Spleen (tissue), 7 donors: ENCODE measurements at regions not wholly inside any gene's neighbourhood (a gene's known extent, or its start where the extent isn't known, plus 50 kb on each side); places are given as distances from the start of the nearest gene placed in this dataset.

Experiments used
- CTCF ChIP-seq, 11 experiments: fragments of 200-600 bp in 7 of 11; fragments of 450-650 bp in 4 of 11; sonication (generic) in 4 of 11; IDR thresholded peaks in 8 of 11; conservative IDR thresholded peaks in 3 of 11; 1 replicate in 7 of 11; 2 replicates in 4 of 11; pipeline versions ENCODE4 v1.4.0 to v1.8.0; 2016 to 2021; ENCODE audit warnings: antibody characterized with exemption in 11 of 11, inconsistent platforms in 4 of 11, mild to moderate bottlenecking in 1 of 11
- POLR2A ChIP-seq, 3 donors: fragments of 450-650 bp; IDR thresholded peaks; one replicate each; pipeline ENCODE4 v1.5.1; 2017; ENCODE audit warnings: antibody characterized with exemption in 3 of 3, mild to moderate bottlenecking in 1 of 3
- POLR2AphosphoS5 ChIP-seq, 3 donors: sonication (generic); formaldehyde crosslinking; IDR thresholded peaks; one replicate each; pipeline ENCODE4 v1.5.1; 2017; ENCODE audit warnings: antibody characterized with exemption in 3 of 3
- donor health status: DM: no; HTN: no; CAD: no; lungs with moderate emphysema.
- donor health status: DM: no; HTN: no; CAD: no.
- donor health status: DM: no; HTN: no; CAD: no.

- TF ChIP-seq CTCF (IDR thresholded peaks at IDR 0.05 in 8 of 11, conservative IDR thresholded peaks at IDR 0.05 in 3 of 11): no peak
- no peak for TF ChIP-seq POLR2A (IDR thresholded peaks at IDR 0.05)
- TF ChIP-seq POLR2AphosphoS5 (IDR thresholded peaks at IDR 0.05): no peak
These were observed 194.6 kb upstream of the PHYHIPL start for GRCh38 chr10:58981846-58982245.
